ENCODE measurements at regions not wholly inside any gene's neighbourhood (a gene's known extent, or its start where the extent isn't known, plus 50 kb on each side); places are given as distances from the start of the nearest gene placed in this dataset.

GRCh38 chr16:60605176-60605575 lies 1431.1 kb downstream of the CDH8 start:
- TF ChIP-seq CTCF (IDR thresholded peaks at IDR 0.05) (no peak), POLR2A (IDR thresholded peaks at IDR 0.05) (no peak)
